GM12891 (cell line): ENCODE measurements at regions not wholly inside any gene's neighbourhood (a gene's known extent, or its start where the extent isn't known, plus 50 kb on each side); places are given as distances from the start of the nearest gene placed in this dataset.

Experiments
- DNase-seq: peaks from one replicate; pipeline ENCODE4 v3.0.0; 2011; ENCODE audit warnings: low spot score; ENCODE audit not compliant: insufficient read length
- FAIRE-seq: peaks from 2 replicates; lab custom pipeline; 2011; peaks lifted over from hg19 to GRCh38; lab: Jason Lieb, UNC
- PAX5 ChIP-seq: IDR thresholded peaks from 2 replicates; pipeline ENCODE4 v1.6.1; 2011; ENCODE audit warnings: low read length, moderate library complexity, mild to moderate bottlenecking; ENCODE audit not compliant: insufficient read depth, severe bottlenecking
- POLR2A ChIP-seq: IDR thresholded peaks from 2 replicates; pipeline ENCODE4 v1.6.1; 2011; ENCODE audit warnings: low read depth, low read length, control low read depth
- POLR2AphosphoS5 ChIP-seq: IDR thresholded peaks from 2 replicates; pipeline ENCODE4 v1.6.1; 2011; ENCODE audit warnings: low read depth, low read length, control low read depth
- POU2F2 ChIP-seq: IDR thresholded peaks from 2 replicates; pipeline ENCODE4 v1.6.1; 2011; ENCODE audit warnings: low read depth, mild to moderate bottlenecking, control low read depth, low read length, moderate library complexity
- SPI1 ChIP-seq: IDR thresholded peaks from 2 replicates; pipeline ENCODE4 v1.6.1; 2011; ENCODE audit warnings: low read depth, low read length, control low read depth
- TAF1 ChIP-seq: IDR thresholded peaks from 2 replicates; pipeline ENCODE4 v1.6.1; 2011; ENCODE audit warnings: low read depth, low read length, control low read depth

- DNase-seq (no peak), FAIRE-seq (no peak)
- TF ChIP-seq POLR2A (no peak), SPI1 (no peak), POLR2AphosphoS5 (no peak), TAF1 (no peak), POU2F2 (no peak), PAX5 (no peak)
Observed at GRCh38 chr1:80003250-80003649, 996.7 kb upstream of the ADGRL4 start.

DNA sequence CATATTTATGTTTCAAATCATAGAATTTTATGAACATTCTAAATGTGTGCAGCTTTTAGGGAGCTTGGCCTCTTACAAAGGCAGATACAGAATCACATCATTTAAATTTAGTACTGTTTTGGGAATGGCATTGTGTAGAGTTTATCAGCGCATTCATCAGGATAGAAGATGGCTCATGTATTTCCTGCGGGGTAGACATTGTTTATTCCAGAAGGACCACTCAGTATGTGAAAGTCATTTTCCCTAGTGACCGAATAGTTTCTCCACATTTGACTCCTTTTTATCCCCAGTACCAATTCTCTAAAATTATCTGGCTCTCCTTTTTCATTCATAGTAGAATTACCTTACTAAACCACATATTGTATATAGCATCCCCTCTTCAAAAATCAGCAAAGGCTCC is 981.9 kb upstream of the ADGRL4 start:
- DNase-seq (no peak), FAIRE-seq (no peak)
- TF ChIP-seq SPI1 = no peak
- TF ChIP-seq POU2F2 = no peak
- no peak for TF ChIP-seq POLR2A
- no peak for TF ChIP-seq TAF1
- TF ChIP-seq PAX5 = no peak
- no peak for TF ChIP-seq POLR2AphosphoS5

GRCh38 chr1:79982211-79982610 is 975.7 kb upstream of the ADGRL4 start:
- no peak for TF ChIP-seq TAF1
- TF ChIP-seq POU2F2 = no peak
- no peak for TF ChIP-seq SPI1
- no peak for TF ChIP-seq POLR2A
- no peak for TF ChIP-seq PAX5
- no peak for TF ChIP-seq POLR2AphosphoS5
- DNase-seq (no peak), FAIRE-seq (no peak)

DNA sequence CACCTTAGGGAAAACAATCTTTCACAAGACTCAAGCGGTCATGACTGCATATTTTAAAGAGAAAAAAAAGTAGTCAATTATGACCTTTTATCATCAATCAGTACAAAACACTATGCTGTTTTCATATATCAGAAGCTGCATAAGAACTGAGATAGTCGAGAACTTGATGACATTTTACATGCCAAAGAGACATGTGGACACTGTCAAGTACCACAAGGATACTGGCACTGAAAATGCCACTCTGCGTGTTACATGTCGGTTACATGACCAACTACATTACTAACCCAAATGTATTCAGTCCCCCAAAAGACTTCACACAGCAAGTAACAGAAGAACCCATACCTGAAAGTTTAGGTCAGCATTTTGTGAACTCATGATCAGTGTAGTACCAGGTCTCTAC is 975.0 kb upstream of the ADGRL4 start:
- DNase-seq (no peak), FAIRE-seq (no peak)
- TF ChIP-seq POLR2AphosphoS5 = no peak
- no peak for TF ChIP-seq SPI1
- no peak for TF ChIP-seq TAF1

GRCh38 chr1:79979346-79979745 is 972.8 kb upstream of the ADGRL4 start:
- DNase-seq (no peak), FAIRE-seq (no peak)
- TF ChIP-seq POLR2A (no peak), SPI1 (no peak), POLR2AphosphoS5 (no peak)

- DNase-seq (no peak), FAIRE-seq (no peak)
- TF ChIP-seq PAX5 (no peak), SPI1 (no peak), POU2F2 (no peak), POLR2AphosphoS5 (no peak)
Observed at GRCh38 chr1:79976287-79976686, 969.8 kb upstream of the ADGRL4 start.

DNA sequence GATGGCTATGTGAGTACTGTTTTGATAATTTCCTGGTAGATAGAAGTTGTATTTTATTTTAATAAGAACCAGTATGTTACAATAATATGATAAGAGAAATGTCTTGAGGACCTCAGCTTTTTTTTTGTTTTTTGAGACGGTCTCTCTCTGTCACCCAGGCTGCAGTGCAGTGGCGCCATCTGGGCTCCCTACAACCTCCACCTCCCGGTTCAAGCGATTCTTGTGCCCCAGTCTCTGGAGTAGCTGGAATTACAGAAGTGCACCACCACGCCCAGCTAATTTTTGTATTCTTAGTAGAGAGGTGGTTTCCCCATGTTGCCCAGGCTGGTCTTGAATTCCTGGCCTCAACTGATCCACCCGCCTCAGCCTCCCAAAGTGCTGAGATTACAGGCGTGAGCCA is 968.1 kb upstream of the ADGRL4 start:
- FAIRE-seq = no peak
- no peak for TF ChIP-seq POLR2A
- no peak for TF ChIP-seq PAX5
- TF ChIP-seq SPI1 = no peak
- no peak for TF ChIP-seq POU2F2
- no peak for TF ChIP-seq POLR2AphosphoS5
- no peak for TF ChIP-seq TAF1
- no peak for DNase-seq

DNA sequence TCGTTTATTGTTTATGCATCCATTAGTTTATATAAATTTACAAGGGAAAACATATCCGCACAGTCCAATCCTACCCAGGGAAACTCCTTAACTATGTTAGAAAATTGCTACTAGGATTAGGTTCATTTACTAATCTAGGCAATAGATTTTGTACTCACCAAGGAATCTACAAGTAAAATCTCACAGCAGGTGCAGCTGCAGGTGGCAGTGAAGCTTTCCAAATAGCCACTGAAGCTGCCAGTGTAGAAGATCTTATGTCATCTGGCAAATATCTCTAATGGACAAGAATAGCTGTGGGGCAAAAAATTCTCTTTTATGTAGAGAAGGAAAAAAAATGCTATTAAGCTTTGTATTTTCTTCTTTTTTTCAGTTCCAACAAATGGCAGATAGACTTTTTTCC is 963.4 kb upstream of the ADGRL4 start:
- no peak for FAIRE-seq
- no peak for DNase-seq
- no peak for TF ChIP-seq PAX5
- no peak for TF ChIP-seq POLR2A
- TF ChIP-seq POU2F2 = no peak
- TF ChIP-seq TAF1 = no peak
- TF ChIP-seq POLR2AphosphoS5 = no peak
- TF ChIP-seq SPI1 = no peak

DNA sequence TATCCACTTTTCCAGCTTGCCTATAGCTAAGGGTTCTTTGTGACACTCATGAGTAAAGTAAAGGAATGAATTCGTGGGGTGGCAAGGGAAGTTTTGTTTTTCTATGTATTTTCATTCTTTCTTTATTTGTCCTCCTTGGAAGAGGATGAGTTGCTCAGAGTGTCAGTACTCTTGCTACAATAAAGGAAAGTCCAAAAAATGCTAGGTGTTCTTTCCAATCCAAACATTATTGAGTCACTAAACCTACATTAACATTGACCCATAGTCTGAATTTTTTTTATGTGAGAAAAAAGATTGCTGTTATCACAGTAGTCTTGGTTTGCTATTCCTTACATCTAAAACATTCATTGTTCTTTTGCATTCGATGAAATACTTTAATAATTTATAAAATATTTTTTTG is 959.9 kb upstream of the ADGRL4 start:
- FAIRE-seq (no peak), DNase-seq (no peak)
- TF ChIP-seq POU2F2 (no peak), TAF1 (no peak), POLR2AphosphoS5 (no peak), POLR2A (no peak), PAX5 (no peak), SPI1 (no peak)

DNA sequence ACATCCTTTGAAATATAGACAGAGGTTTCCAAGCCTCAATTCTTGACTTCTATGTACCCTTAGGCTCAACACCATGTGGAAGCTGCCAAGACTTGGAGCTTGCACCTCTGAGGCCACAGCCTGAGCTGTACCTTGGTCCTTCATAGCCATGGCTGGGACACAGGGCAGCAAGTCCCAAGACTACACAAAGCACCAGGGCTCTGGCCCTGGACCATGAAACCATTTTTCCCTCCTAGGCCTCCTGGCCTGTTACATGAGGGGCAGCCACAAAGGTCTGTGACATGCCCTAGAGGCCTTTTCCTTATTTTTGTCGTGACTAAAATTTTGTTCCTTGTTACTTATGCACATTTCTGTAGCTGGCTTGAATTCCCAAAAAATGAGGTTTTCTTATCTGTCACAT is 953.1 kb upstream of the ADGRL4 start:
- FAIRE-seq = no peak
- DNase-seq = no peak
- TF ChIP-seq POU2F2 (no peak), SPI1 (no peak), PAX5 (no peak)

DNA sequence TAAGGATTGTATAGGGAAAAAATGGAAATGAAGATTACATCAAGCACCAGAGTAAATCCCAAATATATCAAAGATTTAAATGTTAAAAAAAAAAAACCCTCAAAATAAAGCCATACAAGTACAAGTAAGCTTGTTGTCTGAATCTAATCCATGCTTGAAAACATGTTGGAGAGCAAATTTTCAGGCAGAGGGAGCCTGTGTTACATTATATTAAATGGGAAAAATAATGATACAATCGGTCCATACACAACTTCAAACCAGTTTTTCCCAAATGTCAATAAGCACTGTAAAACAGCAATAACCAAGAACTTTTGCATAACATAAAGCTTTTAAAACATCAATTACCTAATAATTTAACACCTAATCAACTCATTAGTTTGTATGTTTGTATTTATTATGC is 949.4 kb upstream of the ADGRL4 start:
- FAIRE-seq = no peak
- no peak for DNase-seq
- TF ChIP-seq POU2F2 = no peak
- no peak for TF ChIP-seq TAF1
- no peak for TF ChIP-seq POLR2A
